ENCODE measurements at regions not wholly inside any gene's neighbourhood (a gene's known extent, or its start where the extent isn't known, plus 50 kb on each side); places are given as distances from the start of the nearest gene placed in this dataset.
A peak's percentile ranks its signal among the peaks of the same experiment; 100 is the strongest.

GRCh38 chr17:77572851-77573250 lies 385.7 kb upstream of the TNRC6C start:
- Histone ChIP-seq H3K36me3 (replicated peaks; ENCODE audit: low read depth, low read length) (no peaks in the 10 kb centered on the region), H3K79me2 (ENCODE audit: low read length) (no peaks in the 10 kb centered on the region), H3K4me1 (ENCODE audit: low read length) (no peaks in the 10 kb centered on the region), H3K4me3 (ENCODE audit: low read length) (no peak overlapping the region), H4K20me1 (ENCODE audit: insufficient read depth, low read length) (no peaks in the 10 kb centered on the region), H3K4me2 (ENCODE audit: low read length) (no peak overlapping the region), H3K27me3 (ENCODE audit: low read depth, low read length) (peaks cover 16% of the 10 kb centered on the region), H2AFZ (ENCODE audit: low read depth, low read length) (no peak overlapping the region), H3K27ac (ENCODE audit: low read length) (no peak overlapping the region), H3K9ac (ENCODE audit: low read length) (no peak overlapping the region), H3K9me3 (ENCODE audit: insufficient read depth, low read length) (no peaks in the 10 kb centered on the region)
- TF ChIP-seq EZH2phosphoT487 (IDR thresholded peaks at IDR 0.05; ENCODE audit: low read depth): no peak
- TF ChIP-seq, protein P1, sequence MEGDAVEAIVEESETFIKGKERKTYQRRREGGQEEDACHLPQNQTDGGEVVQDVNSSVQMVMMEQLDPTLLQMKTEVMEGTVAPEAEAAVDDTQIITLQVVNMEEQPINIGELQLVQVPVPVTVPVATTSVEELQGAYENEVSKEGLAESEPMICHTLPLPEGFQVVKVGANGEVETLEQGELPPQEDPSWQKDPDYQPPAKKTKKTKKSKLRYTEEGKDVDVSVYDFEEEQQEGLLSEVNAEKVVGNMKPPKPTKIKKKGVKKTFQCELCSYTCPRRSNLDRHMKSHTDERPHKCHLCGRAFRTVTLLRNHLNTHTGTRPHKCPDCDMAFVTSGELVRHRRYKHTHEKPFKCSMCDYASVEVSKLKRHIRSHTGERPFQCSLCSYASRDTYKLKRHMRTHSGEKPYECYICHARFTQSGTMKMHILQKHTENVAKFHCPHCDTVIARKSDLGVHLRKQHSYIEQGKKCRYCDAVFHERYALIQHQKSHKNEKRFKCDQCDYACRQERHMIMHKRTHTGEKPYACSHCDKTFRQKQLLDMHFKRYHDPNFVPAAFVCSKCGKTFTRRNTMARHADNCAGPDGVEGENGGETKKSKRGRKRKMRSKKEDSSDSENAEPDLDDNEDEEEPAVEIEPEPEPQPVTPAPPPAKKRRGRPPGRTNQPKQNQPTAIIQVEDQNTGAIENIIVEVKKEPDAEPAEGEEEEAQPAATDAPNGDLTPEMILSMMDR (IDR thresholded peaks at IDR 0.05; ENCODE audit: low read depth, low read length): no peak

DNA sequence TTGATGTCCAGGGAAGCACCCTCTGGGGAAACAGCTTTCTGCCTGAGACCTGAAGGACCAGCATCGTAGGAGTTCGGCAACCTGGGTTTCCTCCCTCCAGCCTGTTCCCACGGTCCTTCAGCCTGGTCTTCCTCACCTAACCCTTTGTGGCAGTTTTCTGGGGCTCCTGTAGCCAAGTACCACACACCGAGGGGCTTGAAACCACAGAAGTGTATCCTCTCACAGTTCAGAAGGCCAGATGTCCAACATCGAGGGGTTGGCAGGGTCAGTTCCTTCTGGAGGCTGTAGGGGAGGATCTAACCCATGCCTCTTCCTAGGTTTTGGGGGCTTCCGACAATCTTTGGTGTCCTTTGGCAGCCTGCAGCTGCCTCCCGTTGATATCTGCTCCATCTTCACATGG lies 381.0 kb upstream of the TNRC6C start:
- Histone ChIP-seq H4K20me1 (ENCODE audit: insufficient read depth, low read length) (no peaks in the 10 kb centered on the region), H3K27me3 (ENCODE audit: low read depth, low read length) (peaks cover 17% of the 10 kb centered on the region), H3K4me1 (ENCODE audit: low read length) (peaks cover 7% of the 10 kb centered on the region), H3K36me3 (replicated peaks; ENCODE audit: low read depth, low read length) (no peaks in the 10 kb centered on the region), H2AFZ (ENCODE audit: low read depth, low read length) (no peak overlapping the region), H3K9me3 (ENCODE audit: insufficient read depth, low read length) (no peaks in the 10 kb centered on the region), H3K27ac (ENCODE audit: low read length) (no peak overlapping the region), H3K4me3 (ENCODE audit: low read length) (no peak overlapping the region), H3K79me2 (ENCODE audit: low read length) (no peaks in the 10 kb centered on the region), H3K4me2 (ENCODE audit: low read length) (no peak overlapping the region), H3K9ac (ENCODE audit: low read length) (no peak overlapping the region)
- TF ChIP-seq EZH2phosphoT487 (IDR thresholded peaks at IDR 0.05; ENCODE audit: low read depth): no peak
- TF ChIP-seq, protein P1 (IDR thresholded peaks at IDR 0.05; ENCODE audit: low read depth, low read length): no peak

DNA sequence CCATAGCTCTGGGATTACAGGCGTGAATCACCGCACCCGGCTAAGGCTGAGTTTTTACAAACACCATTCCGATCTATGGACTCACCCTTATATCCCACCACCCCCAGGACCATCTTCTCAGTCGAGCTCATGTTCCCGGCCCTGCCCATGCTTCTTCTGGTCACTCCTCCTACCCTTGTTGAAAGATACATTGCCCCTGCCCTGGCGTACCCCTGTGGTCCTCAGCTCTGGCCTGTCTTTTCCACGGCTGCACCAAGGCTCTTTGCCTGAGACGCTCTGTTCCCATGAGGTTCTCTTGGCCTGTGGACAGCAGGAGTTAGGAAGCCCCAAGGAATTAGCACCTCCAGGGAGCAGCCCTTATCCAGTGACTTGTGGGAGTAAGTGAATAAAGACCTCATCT lies 379.4 kb upstream of the TNRC6C start:
- H3K9ac ChIP-seq (ENCODE audit: low read length): no peak overlapping the region
- no peak overlapping the region for H2AFZ ChIP-seq (ENCODE audit: low read depth, low read length)
- H3K4me3 ChIP-seq (ENCODE audit: low read length): no peak overlapping the region

DNA sequence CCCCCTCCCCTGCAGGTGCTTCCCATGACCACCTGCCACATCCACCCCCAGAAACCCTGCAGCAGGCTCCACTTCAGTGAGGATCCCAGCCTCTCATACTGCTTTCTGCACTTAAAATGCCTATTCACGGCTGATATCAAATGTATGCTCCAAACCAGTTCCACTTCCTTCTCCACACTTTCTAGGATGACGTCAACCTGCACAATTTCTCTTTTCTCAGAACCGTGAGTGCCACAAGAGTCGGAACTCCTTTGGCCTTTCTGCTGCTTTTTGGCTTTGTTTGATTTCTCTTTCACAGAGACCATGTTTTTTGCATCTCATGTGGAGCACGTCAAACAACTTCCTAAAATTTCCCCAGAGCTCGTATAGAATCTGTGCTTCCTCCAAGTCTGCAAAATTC lies 378.8 kb upstream of the TNRC6C start:
- no peaks in the 10 kb centered on the region for H3K36me3 ChIP-seq (replicated peaks; ENCODE audit: low read depth, low read length)
- H3K4me1 ChIP-seq (ENCODE audit: low read length): peaks cover 7% of the 10 kb centered on the region
- H3K4me3 ChIP-seq (ENCODE audit: low read length): no peak overlapping the region
- H3K4me2 ChIP-seq (ENCODE audit: low read length): peak overlapping the region; percentile 33
- no peaks in the 10 kb centered on the region for H3K9me3 ChIP-seq (ENCODE audit: insufficient read depth, low read length)
- H3K27ac ChIP-seq (ENCODE audit: low read length): no peak overlapping the region
- H2AFZ ChIP-seq (ENCODE audit: low read depth, low read length): no peak overlapping the region
- peaks cover 6% of the 10 kb centered on the region; the same call in 1 of the 2 replicates for H3K27me3 ChIP-seq (ENCODE audit: low read depth, low read length)
- H3K9ac ChIP-seq (ENCODE audit: low read length): no peak overlapping the region
- TF ChIP-seq EZH2phosphoT487 (IDR thresholded peaks at IDR 0.05; ENCODE audit: low read depth): no peak
- TF ChIP-seq, protein P1 (IDR thresholded peaks at IDR 0.05; ENCODE audit: low read depth, low read length): no peak
- no peaks in the 10 kb centered on the region for H3K79me2 ChIP-seq (ENCODE audit: low read length)
- no peaks in the 10 kb centered on the region for H4K20me1 ChIP-seq (ENCODE audit: insufficient read depth, low read length)

More for the DNA sequence above, 379.4 kb upstream of the TNRC6C start:
- Histone ChIP-seq H3K36me3 (replicated peaks; ENCODE audit: low read depth, low read length) (no peaks in the 10 kb centered on the region), H3K79me2 (ENCODE audit: low read length) (no peaks in the 10 kb centered on the region), H3K27me3 (ENCODE audit: low read depth, low read length) (peaks cover 6% of the 10 kb centered on the region; the same call in 1 of the 2 replicates), H3K4me1 (ENCODE audit: low read length) (peaks cover 7% of the 10 kb centered on the region), H4K20me1 (ENCODE audit: insufficient read depth, low read length) (no peaks in the 10 kb centered on the region), H3K9me3 (ENCODE audit: insufficient read depth, low read length) (no peaks in the 10 kb centered on the region), H3K4me2 (ENCODE audit: low read length) (no peak overlapping the region), H3K27ac (ENCODE audit: low read length) (no peak overlapping the region)
- TF ChIP-seq EZH2phosphoT487 (IDR thresholded peaks at IDR 0.05; ENCODE audit: low read depth): no peak
- TF ChIP-seq, protein P1 (IDR thresholded peaks at IDR 0.05; ENCODE audit: low read depth, low read length): no peak

All from OCI-LY3 (cell line).